ENCODE measurements at regions not wholly inside any gene's neighbourhood (a gene's known extent, or its start where the extent isn't known, plus 50 kb on each side); places are given as distances from the start of the nearest gene placed in this dataset.
"Not testable (repeated sequence)": the region's sequence is repeated elsewhere in the genome, so short reads cannot be mapped to it uniquely, and the experiment has no call there.

GRCh38 chr3:77707281-77707680, 667.4 kb downstream of the ROBO2 start:
- no peaks in the 10 kb centered on the region for H3K36me3 ChIP-seq (ENCODE audit: insufficient read depth, low read length)

GRCh38 chr3:77709155-77709554, 669.3 kb downstream of the ROBO2 start:
- no peaks in the 10 kb centered on the region for H3K36me3 ChIP-seq (ENCODE audit: insufficient read depth, low read length)
- no peaks in the 10 kb centered on the region for H3K4me1 ChIP-seq (ENCODE audit: control insufficient read depth, insufficient read depth, low read length)
- no peak overlapping the region for H3K4me3 ChIP-seq (ENCODE audit: low read length)
- no peak overlapping the region for H3K9ac ChIP-seq (ENCODE audit: low read depth, low read length)
- no peak overlapping the region for H3K4me2 ChIP-seq (ENCODE audit: low read length)
- H3K9me3 ChIP-seq (replicated peaks; ENCODE audit: low read length): no peaks in the 10 kb centered on the region
- no peaks in the 10 kb centered on the region for H3K27me3 ChIP-seq (ENCODE audit: control insufficient read depth, insufficient read depth, low read length)

More at GRCh38 chr3:77707281-77707680, 667.4 kb downstream of the ROBO2 start:
- H3K4me2 ChIP-seq (ENCODE audit: low read length): no peak overlapping the region
- no peaks in the 10 kb centered on the region for H3K9me3 ChIP-seq (replicated peaks; ENCODE audit: low read length)
- no peak overlapping the region for H3K9ac ChIP-seq (ENCODE audit: low read depth, low read length)
- H3K27me3 ChIP-seq (ENCODE audit: control insufficient read depth, insufficient read depth, low read length): no peaks in the 10 kb centered on the region
- H3K4me3 ChIP-seq (ENCODE audit: low read length): no peak overlapping the region
- no peaks in the 10 kb centered on the region for H3K4me1 ChIP-seq (ENCODE audit: control insufficient read depth, insufficient read depth, low read length)

- Histone ChIP-seq H3K4me2 (ENCODE audit: low read length) (no peak overlapping the region), H3K27me3 (ENCODE audit: control insufficient read depth, insufficient read depth, low read length) (no peaks in the 10 kb centered on the region), H3K9ac (ENCODE audit: low read depth, low read length) (no peak overlapping the region), H3K4me3 (ENCODE audit: low read length) (no peak overlapping the region), H3K4me1 (ENCODE audit: control insufficient read depth, insufficient read depth, low read length) (no peaks in the 10 kb centered on the region), H3K36me3 (ENCODE audit: insufficient read depth, low read length) (no peaks in the 10 kb centered on the region), H3K9me3 (replicated peaks; ENCODE audit: low read length) (no peaks in the 10 kb centered on the region)
These were observed 678.4 kb downstream of the ROBO2 start for GRCh38 chr3:77718311-77718710.

GRCh38 chr3:77720460-77720971, 680.6 kb downstream of the ROBO2 start:
- Histone ChIP-seq H3K27me3 (ENCODE audit: control insufficient read depth, insufficient read depth, low read length) (no peaks in the 10 kb centered on the region), H3K9ac (ENCODE audit: low read depth, low read length) (no peak overlapping the region), H3K9me3 (replicated peaks; ENCODE audit: low read length) (no peaks in the 10 kb centered on the region), H3K4me2 (ENCODE audit: low read length) (no peak overlapping the region), H3K4me1 (ENCODE audit: control insufficient read depth, insufficient read depth, low read length) (no peaks in the 10 kb centered on the region), H3K4me3 (ENCODE audit: low read length) (no peak overlapping the region), H3K36me3 (ENCODE audit: insufficient read depth, low read length) (no peaks in the 10 kb centered on the region)

- Histone ChIP-seq H3K4me3 (ENCODE audit: low read length) (no peak overlapping the region), H3K27me3 (ENCODE audit: control insufficient read depth, insufficient read depth, low read length) (no peaks in the 10 kb centered on the region), H3K9ac (ENCODE audit: low read depth, low read length) (no peak overlapping the region), H3K9me3 (replicated peaks; ENCODE audit: low read length) (no peaks in the 10 kb centered on the region), H3K4me2 (ENCODE audit: low read length) (no peak overlapping the region), H3K36me3 (ENCODE audit: insufficient read depth, low read length) (no peaks in the 10 kb centered on the region), H3K4me1 (ENCODE audit: control insufficient read depth, insufficient read depth, low read length) (no peaks in the 10 kb centered on the region)
These were observed 686.6 kb downstream of the ROBO2 start for GRCh38 chr3:77726517-77726916.

- Histone ChIP-seq H3K9me3 (replicated peaks; ENCODE audit: low read length) (no peaks in the 10 kb centered on the region), H3K36me3 (ENCODE audit: insufficient read depth, low read length) (no peaks in the 10 kb centered on the region)
These were observed 706.1 kb downstream of the ROBO2 start for GRCh38 chr3:77746048-77746447.

GRCh38 chr3:77746892-77747291, 707.0 kb downstream of the ROBO2 start:
- Histone ChIP-seq H3K4me2 (ENCODE audit: low read length) (no peak overlapping the region), H3K9ac (ENCODE audit: low read depth, low read length) (no peak overlapping the region), H3K27me3 (ENCODE audit: control insufficient read depth, insufficient read depth, low read length) (no peaks in the 10 kb centered on the region), H3K36me3 (ENCODE audit: insufficient read depth, low read length) (no peaks in the 10 kb centered on the region), H3K4me3 (ENCODE audit: low read length) (no peak overlapping the region), H3K9me3 (replicated peaks; ENCODE audit: low read length) (no peaks in the 10 kb centered on the region), H3K4me1 (ENCODE audit: control insufficient read depth, insufficient read depth, low read length) (no peaks in the 10 kb centered on the region)

More at GRCh38 chr3:77746048-77746447, 706.1 kb downstream of the ROBO2 start:
- Histone ChIP-seq H3K9ac (ENCODE audit: low read depth, low read length) (no peak overlapping the region), H3K4me3 (ENCODE audit: low read length) (no peak overlapping the region), H3K27me3 (ENCODE audit: control insufficient read depth, insufficient read depth, low read length) (no peaks in the 10 kb centered on the region), H3K4me2 (ENCODE audit: low read length) (no peak overlapping the region), H3K4me1 (ENCODE audit: control insufficient read depth, insufficient read depth, low read length) (no peaks in the 10 kb centered on the region)

GRCh38 chr3:77756397-77756975, 716.6 kb downstream of the ROBO2 start:
- H3K27me3 ChIP-seq (ENCODE audit: control insufficient read depth, insufficient read depth, low read length); H3K4me2 ChIP-seq (ENCODE audit: low read length); H3K36me3 ChIP-seq (ENCODE audit: insufficient read depth, low read length); H3K9ac ChIP-seq (ENCODE audit: low read depth, low read length); H3K9me3 ChIP-seq (replicated peaks; ENCODE audit: low read length); H3K4me3 ChIP-seq (ENCODE audit: low read length); H3K4me1 ChIP-seq (ENCODE audit: control insufficient read depth, insufficient read depth, low read length): not testable (repeated sequence)

GRCh38 chr3:77772459-77772858, 732.6 kb downstream of the ROBO2 start:
- H3K9me3 ChIP-seq (replicated peaks; ENCODE audit: low read length): no peaks in the 10 kb centered on the region
- no peaks in the 10 kb centered on the region for H3K4me1 ChIP-seq (ENCODE audit: control insufficient read depth, insufficient read depth, low read length)
- no peak overlapping the region for H3K9ac ChIP-seq (ENCODE audit: low read depth, low read length)
- H3K36me3 ChIP-seq (ENCODE audit: insufficient read depth, low read length): no peaks in the 10 kb centered on the region
- no peak overlapping the region for H3K4me2 ChIP-seq (ENCODE audit: low read length)
- no peaks in the 10 kb centered on the region for H3K27me3 ChIP-seq (ENCODE audit: control insufficient read depth, insufficient read depth, low read length)
- H3K4me3 ChIP-seq (ENCODE audit: low read length): no peak overlapping the region

- Histone ChIP-seq H3K4me2 (ENCODE audit: low read length) (no peak overlapping the region), H3K27me3 (ENCODE audit: control insufficient read depth, insufficient read depth, low read length) (no peaks in the 10 kb centered on the region), H3K4me1 (ENCODE audit: control insufficient read depth, insufficient read depth, low read length) (no peaks in the 10 kb centered on the region), H3K4me3 (ENCODE audit: low read length) (no peak overlapping the region), H3K9me3 (replicated peaks; ENCODE audit: low read length) (no peaks in the 10 kb centered on the region), H3K9ac (ENCODE audit: low read depth, low read length) (no peak overlapping the region), H3K36me3 (ENCODE audit: insufficient read depth, low read length) (no peaks in the 10 kb centered on the region)
These were observed 733.2 kb downstream of the ROBO2 start for GRCh38 chr3:77773084-77773483.

- Histone ChIP-seq H3K4me3 (ENCODE audit: low read length) (no peak overlapping the region), H3K9ac (ENCODE audit: low read depth, low read length) (no peak overlapping the region), H3K9me3 (replicated peaks; ENCODE audit: low read length) (no peaks in the 10 kb centered on the region), H3K4me1 (ENCODE audit: control insufficient read depth, insufficient read depth, low read length) (no peaks in the 10 kb centered on the region), H3K36me3 (ENCODE audit: insufficient read depth, low read length) (no peaks in the 10 kb centered on the region), H3K4me2 (ENCODE audit: low read length) (no peak overlapping the region), H3K27me3 (ENCODE audit: control insufficient read depth, insufficient read depth, low read length) (no peaks in the 10 kb centered on the region)
These were observed 740.5 kb downstream of the ROBO2 start for GRCh38 chr3:77780278-77780996.

- Histone ChIP-seq H3K9ac (ENCODE audit: low read depth, low read length) (no peak overlapping the region), H3K4me3 (ENCODE audit: low read length) (no peak overlapping the region), H3K4me1 (ENCODE audit: control insufficient read depth, insufficient read depth, low read length) (no peaks in the 10 kb centered on the region), H3K9me3 (replicated peaks; ENCODE audit: low read length) (no peaks in the 10 kb centered on the region), H3K36me3 (ENCODE audit: insufficient read depth, low read length) (no peaks in the 10 kb centered on the region), H3K4me2 (ENCODE audit: low read length) (no peak overlapping the region), H3K27me3 (ENCODE audit: control insufficient read depth, insufficient read depth, low read length) (no peaks in the 10 kb centered on the region)
These were observed 746.3 kb downstream of the ROBO2 start for GRCh38 chr3:77786216-77786615.
